Right lobe of liver (tissue), 4 donors: ENCODE measurements at regions not wholly inside any gene's neighbourhood (a gene's known extent, or its start where the extent isn't known, plus 50 kb on each side); places are given as distances from the start of the nearest gene placed in this dataset.

Source experiments
- POLR2A ChIP-seq: fragments of 450-650 bp; IDR thresholded peaks from one replicate; pipeline ENCODE4 v1.6.1; 2017; ENCODE audit warnings: antibody characterized with exemption, mild to moderate bottlenecking
- TF ChIP-seq, protein P1 (sequence below), 4 donors: fragments of 200-600 bp in 3 of 4; fragments of 450-650 bp in 1 of 4; IDR thresholded peaks; one replicate each; pipeline versions ENCODE4 v1.5.1 to v1.8.0; 2016 to 2022; ENCODE audit warnings: antibody characterized with exemption in 4 of 4, mild to moderate bottlenecking in 2 of 4
- donor health status: DM: no; HTN: no; CAD: no.
- donor health status: DM: no; HTN: no; CAD: no.
- donor health status: DM: no; HTN: yes; CAD: no.

GRCh38 chr13:54183728-54184127, 1155.1 kb downstream of the OLFM4 start:
- TF ChIP-seq, protein P1, sequence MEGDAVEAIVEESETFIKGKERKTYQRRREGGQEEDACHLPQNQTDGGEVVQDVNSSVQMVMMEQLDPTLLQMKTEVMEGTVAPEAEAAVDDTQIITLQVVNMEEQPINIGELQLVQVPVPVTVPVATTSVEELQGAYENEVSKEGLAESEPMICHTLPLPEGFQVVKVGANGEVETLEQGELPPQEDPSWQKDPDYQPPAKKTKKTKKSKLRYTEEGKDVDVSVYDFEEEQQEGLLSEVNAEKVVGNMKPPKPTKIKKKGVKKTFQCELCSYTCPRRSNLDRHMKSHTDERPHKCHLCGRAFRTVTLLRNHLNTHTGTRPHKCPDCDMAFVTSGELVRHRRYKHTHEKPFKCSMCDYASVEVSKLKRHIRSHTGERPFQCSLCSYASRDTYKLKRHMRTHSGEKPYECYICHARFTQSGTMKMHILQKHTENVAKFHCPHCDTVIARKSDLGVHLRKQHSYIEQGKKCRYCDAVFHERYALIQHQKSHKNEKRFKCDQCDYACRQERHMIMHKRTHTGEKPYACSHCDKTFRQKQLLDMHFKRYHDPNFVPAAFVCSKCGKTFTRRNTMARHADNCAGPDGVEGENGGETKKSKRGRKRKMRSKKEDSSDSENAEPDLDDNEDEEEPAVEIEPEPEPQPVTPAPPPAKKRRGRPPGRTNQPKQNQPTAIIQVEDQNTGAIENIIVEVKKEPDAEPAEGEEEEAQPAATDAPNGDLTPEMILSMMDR (IDR thresholded peaks at IDR 0.05), result no peak
- no peak for TF ChIP-seq POLR2A
